ENCODE measurements at regions not wholly inside any gene's neighbourhood (a gene's known extent, or its start where the extent isn't known, plus 50 kb on each side); places are given as distances from the start of the nearest gene placed in this dataset.

DNA sequence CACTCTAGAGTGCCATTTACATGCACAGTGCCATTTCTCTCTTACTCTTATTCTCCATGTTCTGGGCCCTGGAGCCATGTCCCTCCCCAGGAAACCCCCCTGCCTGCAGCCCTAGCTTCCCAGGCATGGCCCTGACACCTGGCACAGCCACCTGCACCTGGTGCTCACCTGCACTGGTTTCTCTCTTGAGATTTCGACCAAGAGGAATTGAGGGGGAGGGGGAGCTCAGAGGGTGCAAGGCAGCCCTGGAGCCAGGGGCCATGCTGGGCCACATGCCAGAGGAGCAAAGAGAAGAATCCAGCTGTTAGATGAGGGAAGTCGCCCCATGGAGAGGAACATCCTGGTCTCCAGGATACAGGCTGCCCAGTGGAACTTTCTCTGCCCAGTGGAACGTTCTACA, 65.0 kb upstream of the RAPGEF1 start:
- Histone ChIP-seq H3K27ac (ENCODE audit: low read length) (no peak overlapping the region), H3K79me2 (replicated peaks; ENCODE audit: insufficient read depth, low read length) (no peaks in the 10 kb centered on the region)

DNA sequence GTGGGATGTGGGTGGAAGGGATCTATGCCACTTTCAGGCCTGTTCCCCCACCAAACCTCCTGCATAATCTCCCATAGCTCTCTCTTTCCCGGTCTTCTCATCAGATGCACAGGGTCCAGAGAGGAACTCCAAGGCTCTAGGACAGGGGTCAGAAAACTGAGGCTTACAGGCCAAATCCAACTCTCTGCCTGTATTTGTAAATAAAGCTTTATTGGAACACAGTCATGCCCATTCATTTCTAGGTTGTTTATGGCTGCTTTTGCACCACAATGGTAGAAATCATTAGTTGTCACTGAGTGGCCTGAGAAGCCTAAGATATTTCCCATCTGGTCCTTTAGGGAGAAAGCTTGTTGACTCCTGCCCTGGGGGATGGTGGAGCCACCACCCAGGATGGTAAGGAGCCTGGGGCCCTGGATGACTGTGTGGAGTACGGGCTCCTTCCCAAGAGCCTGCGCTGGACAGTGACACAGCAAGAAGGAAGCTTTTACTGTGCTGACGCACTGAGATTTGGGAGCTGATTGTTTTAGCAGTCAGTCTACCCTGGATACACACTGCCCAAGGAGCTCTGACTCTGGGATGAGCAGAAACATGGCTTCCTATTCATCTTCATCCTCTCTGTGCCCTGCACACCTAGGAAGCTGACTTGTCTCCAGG, 64.0 kb upstream of the RAPGEF1 start:
- no peak overlapping the region for H3K4me3 ChIP-seq (ENCODE audit: low read length)

More for the DNA sequence above, 65.0 kb upstream of the RAPGEF1 start:
- Histone ChIP-seq H3K9me3 (ENCODE audit: low read length) (no peaks in the 10 kb centered on the region), H3K27me3 (ENCODE audit: insufficient read depth, low read depth, low read length) (no peaks in the 10 kb centered on the region), H4K20me1 (ENCODE audit: insufficient read depth) (no peaks in the 10 kb centered on the region), H3K36me3 (ENCODE audit: insufficient read depth, low read length) (no peaks in the 10 kb centered on the region), H3F3A (ENCODE audit: insufficient read depth, low read length, poor library complexity, severe bottlenecking) (no peaks in the 10 kb centered on the region), H3K9ac (ENCODE audit: low read length) (no peak overlapping the region), H3K4me3 (ENCODE audit: low read length) (no peak overlapping the region), H3K9me2 (ENCODE audit: insufficient read depth, low read length) (no peaks in the 10 kb centered on the region), H2AFZ (ENCODE audit: low read depth, low read length) (no peak overlapping the region), H3K4me2 (ENCODE audit: low read length) (no peak overlapping the region)
- TF ChIP-seq, protein P1, sequence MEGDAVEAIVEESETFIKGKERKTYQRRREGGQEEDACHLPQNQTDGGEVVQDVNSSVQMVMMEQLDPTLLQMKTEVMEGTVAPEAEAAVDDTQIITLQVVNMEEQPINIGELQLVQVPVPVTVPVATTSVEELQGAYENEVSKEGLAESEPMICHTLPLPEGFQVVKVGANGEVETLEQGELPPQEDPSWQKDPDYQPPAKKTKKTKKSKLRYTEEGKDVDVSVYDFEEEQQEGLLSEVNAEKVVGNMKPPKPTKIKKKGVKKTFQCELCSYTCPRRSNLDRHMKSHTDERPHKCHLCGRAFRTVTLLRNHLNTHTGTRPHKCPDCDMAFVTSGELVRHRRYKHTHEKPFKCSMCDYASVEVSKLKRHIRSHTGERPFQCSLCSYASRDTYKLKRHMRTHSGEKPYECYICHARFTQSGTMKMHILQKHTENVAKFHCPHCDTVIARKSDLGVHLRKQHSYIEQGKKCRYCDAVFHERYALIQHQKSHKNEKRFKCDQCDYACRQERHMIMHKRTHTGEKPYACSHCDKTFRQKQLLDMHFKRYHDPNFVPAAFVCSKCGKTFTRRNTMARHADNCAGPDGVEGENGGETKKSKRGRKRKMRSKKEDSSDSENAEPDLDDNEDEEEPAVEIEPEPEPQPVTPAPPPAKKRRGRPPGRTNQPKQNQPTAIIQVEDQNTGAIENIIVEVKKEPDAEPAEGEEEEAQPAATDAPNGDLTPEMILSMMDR (IDR thresholded peaks at IDR 0.05; ENCODE audit: poor library complexity, severe bottlenecking) = no peak

More for the DNA sequence above, 64.0 kb upstream of the RAPGEF1 start:
- H3K79me2 ChIP-seq (replicated peaks; ENCODE audit: insufficient read depth, low read length) = no peaks in the 10 kb centered on the region
- H3K36me3 ChIP-seq (ENCODE audit: insufficient read depth, low read length) = no peaks in the 10 kb centered on the region
- H4K20me1 ChIP-seq (ENCODE audit: insufficient read depth) = no peaks in the 10 kb centered on the region
- no peak overlapping the region for H3K4me2 ChIP-seq (ENCODE audit: low read length)
- no peaks in the 10 kb centered on the region for H3F3A ChIP-seq (ENCODE audit: insufficient read depth, low read length, poor library complexity, severe bottlenecking)
- H3K9me3 ChIP-seq (ENCODE audit: low read length) = no peaks in the 10 kb centered on the region
- no peaks in the 10 kb centered on the region for H3K27me3 ChIP-seq (ENCODE audit: insufficient read depth, low read depth, low read length)
- H3K9me2 ChIP-seq (ENCODE audit: insufficient read depth, low read length) = no peaks in the 10 kb centered on the region
- no peak overlapping the region for H3K27ac ChIP-seq (ENCODE audit: low read length)
- no peak for TF ChIP-seq TAF1 (IDR thresholded peaks at IDR 0.05; ENCODE audit: low read depth)
- TF ChIP-seq, protein P1 (IDR thresholded peaks at IDR 0.05; ENCODE audit: poor library complexity, severe bottlenecking) = no peak
- no peak for TF ChIP-seq MXI1 (conservative IDR thresholded peaks at IDR 0.05; ENCODE audit: poor library complexity, severe bottlenecking)
- TF ChIP-seq, protein P2, sequence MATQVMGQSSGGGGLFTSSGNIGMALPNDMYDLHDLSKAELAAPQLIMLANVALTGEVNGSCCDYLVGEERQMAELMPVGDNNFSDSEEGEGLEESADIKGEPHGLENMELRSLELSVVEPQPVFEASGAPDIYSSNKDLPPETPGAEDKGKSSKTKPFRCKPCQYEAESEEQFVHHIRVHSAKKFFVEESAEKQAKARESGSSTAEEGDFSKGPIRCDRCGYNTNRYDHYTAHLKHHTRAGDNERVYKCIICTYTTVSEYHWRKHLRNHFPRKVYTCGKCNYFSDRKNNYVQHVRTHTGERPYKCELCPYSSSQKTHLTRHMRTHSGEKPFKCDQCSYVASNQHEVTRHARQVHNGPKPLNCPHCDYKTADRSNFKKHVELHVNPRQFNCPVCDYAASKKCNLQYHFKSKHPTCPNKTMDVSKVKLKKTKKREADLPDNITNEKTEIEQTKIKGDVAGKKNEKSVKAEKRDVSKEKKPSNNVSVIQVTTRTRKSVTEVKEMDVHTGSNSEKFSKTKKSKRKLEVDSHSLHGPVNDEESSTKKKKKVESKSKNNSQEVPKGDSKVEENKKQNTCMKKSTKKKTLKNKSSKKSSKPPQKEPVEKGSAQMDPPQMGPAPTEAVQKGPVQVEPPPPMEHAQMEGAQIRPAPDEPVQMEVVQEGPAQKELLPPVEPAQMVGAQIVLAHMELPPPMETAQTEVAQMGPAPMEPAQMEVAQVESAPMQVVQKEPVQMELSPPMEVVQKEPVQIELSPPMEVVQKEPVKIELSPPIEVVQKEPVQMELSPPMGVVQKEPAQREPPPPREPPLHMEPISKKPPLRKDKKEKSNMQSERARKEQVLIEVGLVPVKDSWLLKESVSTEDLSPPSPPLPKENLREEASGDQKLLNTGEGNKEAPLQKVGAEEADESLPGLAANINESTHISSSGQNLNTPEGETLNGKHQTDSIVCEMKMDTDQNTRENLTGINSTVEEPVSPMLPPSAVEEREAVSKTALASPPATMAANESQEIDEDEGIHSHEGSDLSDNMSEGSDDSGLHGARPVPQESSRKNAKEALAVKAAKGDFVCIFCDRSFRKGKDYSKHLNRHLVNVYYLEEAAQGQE (IDR thresholded peaks at IDR 0.05; ENCODE audit: borderline replicate concordance) = no peak
- no peak for TF ChIP-seq POLR2AphosphoS5 (IDR thresholded peaks at IDR 0.05)
- TF ChIP-seq EZH2 (IDR thresholded peaks at IDR 0.05; ENCODE audit: borderline replicate concordance, insufficient read depth, low read length, poor library complexity, severe bottlenecking) = no peak
- TF ChIP-seq RAD21 (conservative IDR thresholded peaks at IDR 0.05) = no peak
- no peak overlapping the region for H3K9ac ChIP-seq (ENCODE audit: low read length)
- no peak overlapping the region for H2AFZ ChIP-seq (ENCODE audit: low read depth, low read length)

Data from neural cell (in vitro differentiated cells).